HCT116 (cell line): ENCODE measurements at regions not wholly inside any gene's neighbourhood (a gene's known extent, or its start where the extent isn't known, plus 50 kb on each side); places are given as distances from the start of the nearest gene placed in this dataset.

Experiments used
- ATAC-seq: fragments of 200-7000 bp; cut with Tn5 transposase; 2 replicates; pipeline ENCODE4 v1.9.1; 2020; ENCODE audit warnings: mild to moderate bottlenecking, moderate library complexity
- BruUV-seq: library from RNA; stranded (reverse); fragments of 400-500 nt; replicated peaks from 2 replicates; lab custom pipeline; 2021; lab: Mats Ljungman, UMichigan
- CTCF ChIA-PET: fragments of 300-600 bp; sonication (Branson Sonifier 250); formaldehyde crosslinking; loops from one replicate; lab custom pipeline; 2021; ENCODE audit warnings: antibody characterized with exemption; lab: Charles Lee
- POLR2A ChIA-PET: fragments of 300-600, 350-600 bp; sonication (Branson Sonifier 250); formaldehyde crosslinking; loops from one replicate; lab custom pipeline; 2021; ENCODE audit warnings: antibody characterized with exemption; lab: Charles Lee
- RAD21 ChIA-PET, 2 experiments: fragments of 300-600 bp; sonication (Branson Sonifier 250); formaldehyde crosslinking; loops; one replicate each; lab custom pipeline; 2023; ENCODE audit warnings: low total read pairs in 2 of 2; ENCODE audit not compliant: uncharacterized antibody in 2 of 2, unreplicated experiment in 2 of 2, low non-redundant PET in 1 of 2; lab: Charles Lee
- DNase-seq: peaks from one replicate; pipeline ENCODE4 v3.0.0-alpha.2; 2010; ENCODE audit warnings: low read depth, low spot score
- H2AFZ ChIP-seq: fragments of 200-600 bp; shearing (Covaris generic), sonication (generic); 2 replicates; pipeline ENCODE4 v1.6.1; 2017; ENCODE audit warnings: low read depth, mixed run types, mixed read lengths, antibody characterized with exemption, low read length; ENCODE audit not compliant: poor library complexity, severe bottlenecking
- H3K27ac ChIP-seq: 2 replicates; pipeline ENCODE4 v1.5.1; 2012; ENCODE audit warnings: low read depth, low read length
- H3K27me3 ChIP-seq: fragments of 200-600 bp; sonication (generic); 2 replicates; pipeline ENCODE4 v1.6.1; 2016; ENCODE audit warnings: mixed run types, low read length, mixed read lengths; ENCODE audit not compliant: insufficient read depth
- H3K36me3 ChIP-seq, 2 experiments: fragments of 200-500 bp in 1 of 2; fragments of 200-600 bp in 1 of 2; sonication (Bioruptor generic) in 1 of 2; sonication (generic) in 1 of 2; 2 replicates each; pipeline versions ENCODE4 v1.5.1 to v1.6.1; 2014 to 2016; ENCODE audit warnings: low read length in 2 of 2, inconsistent platforms in 1 of 2, mixed read lengths in 1 of 2, mixed run types in 1 of 2; ENCODE audit not compliant: insufficient read depth in 2 of 2, control insufficient read depth in 1 of 2
- H3K4me1 ChIP-seq, 2 experiments: fragments of 200-600 bp in 1 of 2; sonication (generic) in 1 of 2; 2 replicates each; pipeline versions ENCODE4 v1.5.1 to v1.6.1; 2012 to 2017; ENCODE audit warnings: low read length in 2 of 2, inconsistent platforms in 1 of 2, mild to moderate bottlenecking in 1 of 2, mixed read lengths in 1 of 2, mixed run types in 1 of 2, moderate library complexity in 1 of 2; ENCODE audit not compliant: insufficient read depth in 2 of 2, control insufficient read depth in 1 of 2
- H3K4me2 ChIP-seq: fragments of 200-600 bp; sonication (generic); 2 replicates; pipeline ENCODE4 v1.6.1; 2017; ENCODE audit warnings: mixed run types, low read length, mixed read lengths
- H3K4me3 ChIP-seq, 2 experiments: fragments of 200-600 bp in 1 of 2; sonication (generic) in 1 of 2; replicated peaks in 1 of 2; 2 replicates each; pipeline ENCODE4 v1.5.1; 2011 to 2016; ENCODE audit warnings: low read length in 2 of 2, control low read depth in 1 of 2, low read depth in 1 of 2, mild to moderate bottlenecking in 1 of 2, mixed read lengths in 1 of 2, mixed run types in 1 of 2
- H3K79me2 ChIP-seq: fragments of 200-600 bp; sonication (generic); 2 replicates; pipeline ENCODE4 v1.6.1; 2017; ENCODE audit warnings: mild to moderate bottlenecking, mixed run types, low read length, moderate library complexity, mixed read lengths; ENCODE audit not compliant: insufficient read depth
- H3K9ac ChIP-seq: fragments of 200-600 bp; sonication (generic); 2 replicates; pipeline ENCODE4 v1.6.1; 2016; ENCODE audit warnings: low read length, mixed read lengths
- H3K9me2 ChIP-seq: fragments of 200-600 bp; sonication (generic), shearing (Covaris generic); 2 replicates; pipeline ENCODE4 v1.6.1; 2017; ENCODE audit warnings: mixed run types, mild to moderate bottlenecking, moderate library complexity; ENCODE audit not compliant: insufficient read depth
- H3K9me3 ChIP-seq, 2 experiments: fragments of 200-500 bp in 1 of 2; fragments of 200-600 bp in 1 of 2; sonication (Bioruptor generic) in 1 of 2; sonication (generic) in 1 of 2; 2 replicates each; pipeline ENCODE4 v1.6.1; 2014 to 2017; ENCODE audit warnings: low read length in 2 of 2, mixed read lengths in 2 of 2, inconsistent platforms in 1 of 2, low read depth in 1 of 2, mild to moderate bottlenecking in 1 of 2, mixed run types in 1 of 2, moderate library complexity in 1 of 2; ENCODE audit not compliant: control insufficient read depth in 1 of 2, insufficient read depth in 1 of 2
- H4K20me1 ChIP-seq: fragments of 200-600 bp; sonication (generic), shearing (Covaris generic); 2 replicates; pipeline ENCODE4 v1.6.1; 2017; ENCODE audit warnings: mixed run types, mild to moderate bottlenecking, moderate library complexity; ENCODE audit not compliant: insufficient read depth
- CBX3 ChIP-seq: IDR thresholded peaks from 2 replicates; pipeline ENCODE4 v1.6.1; 2012; ENCODE audit warnings: low read depth
- CTCF ChIP-seq, 3 experiments: fragments of 200-600 bp in 1 of 3; sonication (generic) in 1 of 3; IDR thresholded peaks in 2 of 3; conservative IDR thresholded peaks in 1 of 3; 2 replicates each; pipeline ENCODE4 v1.5.1; 2012 to 2017; ENCODE audit warnings: low read depth in 2 of 3, low read length in 2 of 3, antibody characterized with exemption in 1 of 3, borderline replicate concordance in 1 of 3, control low read depth in 1 of 3, mild to moderate bottlenecking in 1 of 3, mixed read lengths in 1 of 3, mixed run types in 1 of 3, moderate library complexity in 1 of 3; ENCODE audit not compliant: insufficient read depth in 1 of 3
- EGR1 ChIP-seq: IDR thresholded peaks from 2 replicates; pipeline ENCODE4 v1.6.1; 2012; ENCODE audit warnings: low read depth
- ELF1 ChIP-seq: IDR thresholded peaks from 2 replicates; pipeline ENCODE4 v1.6.1; 2012; ENCODE audit warnings: low read depth, borderline replicate concordance
- EZH2 ChIP-seq: fragments of 200-600 bp; sonication (generic); IDR thresholded peaks from 2 replicates; pipeline ENCODE4 v1.6.1; 2017; ENCODE audit warnings: antibody characterized with exemption, mixed run types
- FOSL1 ChIP-seq: IDR thresholded peaks from 2 replicates; pipeline ENCODE4 v1.6.1; 2012; ENCODE audit warnings: low read depth
- JUND ChIP-seq: IDR thresholded peaks from 2 replicates; pipeline ENCODE4 v1.6.1; 2012
- POLR2A ChIP-seq: IDR thresholded peaks from 2 replicates; pipeline ENCODE4 v1.7.0; 2011; ENCODE audit warnings: borderline replicate concordance; ENCODE audit not compliant: insufficient read depth, insufficient read length; ENCODE audit errors: extremely low read depth
- POLR2AphosphoS5 ChIP-seq: IDR thresholded peaks from 2 replicates; pipeline ENCODE4 v1.6.1; 2011; ENCODE audit warnings: mild to moderate bottlenecking, low read depth, low read length, moderate library complexity
- REST ChIP-seq: IDR thresholded peaks from 2 replicates; pipeline ENCODE4 v1.6.1; 2012; ENCODE audit warnings: low read depth
- SIN3A ChIP-seq: IDR thresholded peaks from 2 replicates; pipeline ENCODE4 v1.6.1; 2012; ENCODE audit warnings: low read depth
- SP1 ChIP-seq: IDR thresholded peaks from 2 replicates; pipeline ENCODE4 v1.6.1; 2012; ENCODE audit warnings: low read depth
- SRF ChIP-seq: IDR thresholded peaks from 2 replicates; pipeline ENCODE4 v1.6.1; 2012; ENCODE audit warnings: low read depth
- TCF7L2 ChIP-seq: IDR thresholded peaks from 2 replicates; pipeline ENCODE4 v1.7.0; 2011; ENCODE audit warnings: borderline replicate concordance, inconsistent platforms; ENCODE audit not compliant: insufficient read depth, insufficient read length; ENCODE audit errors: extremely low read depth
- ZBTB33 ChIP-seq: IDR thresholded peaks from 2 replicates; pipeline ENCODE4 v1.6.1; 2011; ENCODE audit warnings: mild to moderate bottlenecking, low read length, moderate library complexity; ENCODE audit not compliant: insufficient replicate concordance; ENCODE audit errors: extremely low read depth
- ZFX ChIP-seq: fragments of 450-650 bp; IDR thresholded peaks from 2 replicates; pipeline ENCODE4 v1.6.1; 2017
- ZNF274 ChIP-seq: fragments of 200-500 bp; sonication (Bioruptor generic); IDR thresholded peaks from 2 replicates; pipeline ENCODE4 v1.6.1; 2014; ENCODE audit warnings: mild to moderate bottlenecking, low read depth, low read length, inconsistent platforms
- intact Hi-C: fragments of 100-400 bp; cut with micrococcal nuclease; formaldehyde crosslinking; loops from 2 replicates; pipeline ENCODE4 v1.10.0; 2022
- TF ChIP-seq, protein P1 (sequence below): IDR thresholded peaks from 2 replicates; pipeline ENCODE4 v1.6.1; 2012
- TF ChIP-seq, protein P2 (sequence below): IDR thresholded peaks from 2 replicates; pipeline ENCODE4 v1.6.1; 2012

DNA sequence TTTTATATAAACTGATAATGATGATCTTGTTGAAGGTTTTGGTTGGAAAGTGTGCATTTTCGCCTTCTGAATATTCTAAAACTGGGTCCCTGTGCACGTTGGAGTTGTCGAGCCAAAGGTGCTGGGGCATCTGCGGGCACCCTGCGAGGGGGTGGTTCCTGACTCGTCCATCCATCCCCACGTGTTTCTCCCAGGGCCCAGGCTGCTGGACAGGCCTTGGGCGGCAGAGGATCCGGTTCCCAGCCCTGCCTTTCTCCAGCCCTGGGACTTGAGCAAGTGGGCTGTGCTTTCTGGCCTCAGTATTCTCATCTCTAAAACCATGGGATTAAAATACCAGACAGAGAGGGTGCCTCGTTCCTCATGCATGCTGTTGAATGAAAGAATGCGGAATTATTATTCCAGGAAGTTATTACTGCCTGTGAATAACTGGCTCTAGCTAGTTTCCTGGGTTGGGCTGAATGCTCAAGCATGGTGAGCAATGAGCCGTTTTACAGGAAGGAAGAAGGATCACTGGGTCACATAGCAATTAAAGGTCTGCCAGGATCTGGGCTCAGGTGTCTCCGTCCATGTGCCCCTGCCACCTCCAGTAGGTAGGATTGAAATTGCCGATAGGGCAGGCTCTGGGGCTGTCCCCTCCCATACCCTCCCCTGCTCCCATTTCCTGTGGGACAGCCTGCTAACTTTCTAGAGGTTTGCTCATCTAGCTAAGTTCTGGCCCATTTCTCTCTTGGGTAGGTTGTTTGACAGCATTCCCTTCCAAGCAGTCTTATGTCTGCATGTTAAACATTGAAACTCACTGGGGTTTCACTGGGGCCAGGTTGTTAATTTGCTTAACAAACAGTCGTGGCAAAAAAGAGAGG, 77.2 kb upstream of the HS6ST1 start:
- RAD21 ChIA-PET, result no interaction called here
- no peak for DNase-seq
- Histone ChIP-seq H3K9me2 (no peaks in the 10 kb centered on the region), H4K20me1 (no peaks in the 10 kb centered on the region), H3K27me3 (0 out of 2 replicates have a peak, but pooled peaks cover 3% of the 10 kb centered on the region), H3K9me3 (no peaks in the 10 kb centered on the region), H3K4me2 (no peak overlapping the region)
- no TSS peak for BruUV-seq
- ATAC-seq, result no peak
- TF ChIP-seq REST (no peak), SIN3A (no peak), FOSL1 (no peak), EGR1 (no peak), ZBTB33 (no peak), TCF7L2 (no peak), CTCF (IDR thresholded peaks at IDR 0.05 in 2 of 3, conservative IDR thresholded peaks at IDR 0.05 in 1 of 3; ENCODE audit: borderline replicate concordance in 1 of 3, insufficient read depth in 1 of 3, low read depth in 2 of 3, low read length in 2 of 3) (no peak), ELF1 (no peak), JUND (no peak), ZNF274 (no peak), ZFX (no peak), CBX3 (no peak), EZH2 (no peak), POLR2AphosphoS5 (no peak), POLR2A (no peak), SRF (no peak), SP1 (no peak)
- TF ChIP-seq, protein P1, sequence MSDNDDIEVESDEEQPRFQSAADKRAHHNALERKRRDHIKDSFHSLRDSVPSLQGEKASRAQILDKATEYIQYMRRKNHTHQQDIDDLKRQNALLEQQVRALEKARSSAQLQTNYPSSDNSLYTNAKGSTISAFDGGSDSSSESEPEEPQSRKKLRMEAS, result no peak
- TF ChIP-seq, protein P2, sequence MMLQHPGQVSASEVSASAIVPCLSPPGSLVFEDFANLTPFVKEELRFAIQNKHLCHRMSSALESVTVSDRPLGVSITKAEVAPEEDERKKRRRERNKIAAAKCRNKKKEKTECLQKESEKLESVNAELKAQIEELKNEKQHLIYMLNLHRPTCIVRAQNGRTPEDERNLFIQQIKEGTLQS, result no peak
- TF ChIP-seq, all 23 proteins: peak for 0
- H3K9ac ChIP-seq, result no peak overlapping the region
- H3K4me1 ChIP-seq, result no peaks in the 10 kb centered on the region
- H3K27ac ChIP-seq, result no peak overlapping the region
- ChIA-PET POLR2A (no interaction called here), CTCF (interaction anchor here (1.2 kb wide), 1 partner anchor 8 kb away, joined by 3 read pairs; no protein-coding TSS in a partner anchor)
- H3K79me2 ChIP-seq, result no peaks in the 10 kb centered on the region
- no peaks in the 10 kb centered on the region for H3K36me3 ChIP-seq
- H3K4me3 ChIP-seq, result no peak overlapping the region
- intact Hi-C loops, result no loop called here
- H2AFZ ChIP-seq, result no peak overlapping the region
